AG04449 (cell line): ENCODE measurements at regions not wholly inside any gene's neighbourhood (a gene's known extent, or its start where the extent isn't known, plus 50 kb on each side); places are given as distances from the start of the nearest gene placed in this dataset.
A peak's percentile ranks its signal among the peaks of the same experiment; 100 is the strongest.

Source experiments
- CTCF ChIA-PET: fragments of 350-600 bp; formaldehyde crosslinking; extraction: SDS; loops from one replicate; lab custom pipeline; 2021; ENCODE audit warnings: antibody characterized with exemption; lab: Yijun Ruan, JAX
- POLR2A ChIA-PET: fragments of 400-600, 350-600 bp; formaldehyde crosslinking; extraction: SDS; loops from one replicate; lab custom pipeline; 2020; ENCODE audit warnings: antibody characterized with exemption, inconsistent platforms; lab: Yijun Ruan, JAX
- DNase-seq: peaks from one replicate; pipeline ENCODE4 v3.0.0-alpha.2; 2010; ENCODE audit warnings: low read depth, low spot score
- H3K4me3 ChIP-seq: 2 replicates; pipeline ENCODE4 v1.5.1; 2011; ENCODE audit warnings: low read depth, mild to moderate bottlenecking, control low read depth, low read length
- CTCF ChIP-seq: IDR thresholded peaks from one replicate; pipeline ENCODE4 v1.5.1; 2011; ENCODE audit warnings: mild to moderate bottlenecking, moderate library complexity, low read length, control low read depth, inconsistent platforms; ENCODE audit not compliant: insufficient read depth; ENCODE audit errors: missing control alignments

- CTCF ChIA-PET, result no interaction called here
- no peak overlapping the region for H3K4me3 ChIP-seq
- no peak for DNase-seq
- no peak for TF ChIP-seq CTCF
- POLR2A ChIA-PET, result no interaction called here
These were observed 328.7 kb upstream of the ATP11B start for GRCh38 chr3:182464513-182465145.

- DNase-seq, result no peak
- POLR2A ChIA-PET, result no interaction called here
- TF ChIP-seq CTCF, result no peak
- no peak overlapping the region for H3K4me3 ChIP-seq
- CTCF ChIA-PET, result no interaction called here
These were observed 327.8 kb upstream of the ATP11B start for GRCh38 chr3:182465301-182466185.

GRCh38 chr3:182469086-182469485, 324.2 kb upstream of the ATP11B start:
- peak; percentile 4 for DNase-seq
- CTCF ChIA-PET, result no interaction called here
- no peak overlapping the region for H3K4me3 ChIP-seq
- POLR2A ChIA-PET, result no interaction called here
- TF ChIP-seq CTCF, result no peak

DNA sequence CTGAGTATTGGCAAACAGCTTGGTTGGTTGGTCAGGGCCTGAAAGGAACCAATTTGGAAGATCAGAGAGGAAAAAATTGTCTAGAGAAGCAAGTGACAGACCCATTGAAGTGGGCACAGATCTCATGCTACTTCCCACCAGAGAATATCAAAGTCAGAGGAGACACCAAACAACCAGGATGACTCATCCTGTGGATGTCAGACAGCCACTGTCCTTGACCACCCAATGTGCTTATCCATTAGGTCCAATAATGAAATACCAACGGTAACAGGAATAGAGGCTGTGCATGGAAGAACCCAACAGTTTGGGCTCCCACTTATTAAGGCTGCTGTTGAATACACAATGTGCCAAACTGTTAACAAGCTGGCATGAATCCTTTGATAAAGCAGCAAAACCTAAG, 323.1 kb upstream of the ATP11B start:
- no peak for TF ChIP-seq CTCF
- CTCF ChIA-PET, result no interaction called here

GRCh38 chr3:182473191-182473710, 320.1 kb upstream of the ATP11B start:
- H3K4me3 ChIP-seq, result no peak overlapping the region
- TF ChIP-seq CTCF, result no peak
- POLR2A ChIA-PET, result no interaction called here
- DNase-seq, result no peak
- CTCF ChIA-PET, result no interaction called here

More for the DNA sequence above, 323.1 kb upstream of the ATP11B start:
- POLR2A ChIA-PET, result no interaction called here
- H3K4me3 ChIP-seq, result no peak overlapping the region
- DNase-seq, result no peak

GRCh38 chr3:182478369-182478768, 314.9 kb upstream of the ATP11B start:
- CTCF ChIA-PET, result interaction anchor here (1.0 kb wide), 1 partner anchor 13 kb away, joined by 3 read pairs; no protein-coding TSS in a partner anchor
- no peak for DNase-seq
- no peak for TF ChIP-seq CTCF
- H3K4me3 ChIP-seq, result no peak overlapping the region
- POLR2A ChIA-PET, result no interaction called here
